Natural killer cell (primary cell): ENCODE measurements at regions not wholly inside any gene's neighbourhood (a gene's known extent, or its start where the extent isn't known, plus 50 kb on each side); places are given as distances from the start of the nearest gene placed in this dataset.

Source experiments
- ATAC-seq, 3 donors: fragments of 150-1000 bp in 2 of 3; fragments of 200-7000 bp in 1 of 3; cut with Tn5 transposase; 1 replicate in 1 of 3; 2 replicates in 2 of 3; pipeline ENCODE4 v1.10.0; 2021; ENCODE audit warnings: mild to moderate bottlenecking in 2 of 3, moderate library complexity in 2 of 3
- DNase-seq, 2 donors: peaks; one replicate each; pipeline versions ENCODE4 v3.0.0 to v3.0.0-alpha.2; 2013 to 2021; ENCODE audit warnings: mixed read lengths in 1 of 2
- H3K27ac ChIP-seq: one replicate; pipeline ENCODE4 v1.5.1; 2013; ENCODE audit warnings: mild to moderate bottlenecking, low read length
- H3K27me3 ChIP-seq: one replicate; pipeline ENCODE4 v1.6.1; 2013; ENCODE audit warnings: low read length; ENCODE audit not compliant: control insufficient read depth, insufficient read depth
- H3K36me3 ChIP-seq: one replicate; pipeline ENCODE4 v1.6.1; 2013; ENCODE audit warnings: low read length; ENCODE audit not compliant: control insufficient read depth, insufficient read depth
- H3K4me1 ChIP-seq: one replicate; pipeline ENCODE4 v1.6.1; 2013; ENCODE audit warnings: low read length; ENCODE audit not compliant: control insufficient read depth, insufficient read depth
- H3K4me3 ChIP-seq: one replicate; pipeline ENCODE4 v1.5.1; 2013; ENCODE audit warnings: low read length
- H3K9me3 ChIP-seq: one replicate; pipeline ENCODE4 v1.6.1; 2013; ENCODE audit warnings: low read length; ENCODE audit not compliant: control insufficient read depth, insufficient read depth
- H3K27ac Mint-ChIP-seq, 2 donors: one replicate each; pipeline ENCODE4 v1.8.0; 2022; ENCODE audit warnings: mild to moderate bottlenecking in 2 of 2, mixed read lengths in 2 of 2, moderate library complexity in 1 of 2
- H3K27me3 Mint-ChIP-seq, 2 donors: one replicate each; pipeline ENCODE4 v1.8.0; 2022; ENCODE audit warnings: low read depth in 2 of 2, mixed read lengths in 2 of 2
- H3K36me3 Mint-ChIP-seq: one replicate; pipeline ENCODE4 v1.8.0; 2022; ENCODE audit warnings: mixed read lengths
- H3K4me1 Mint-ChIP-seq, 2 donors: one replicate each; pipeline ENCODE4 v1.8.0; 2022; ENCODE audit warnings: mixed read lengths in 2 of 2
- H3K4me3 Mint-ChIP-seq: one replicate; pipeline ENCODE4 v1.8.0; 2022; ENCODE audit warnings: mild to moderate bottlenecking, moderate library complexity, mixed read lengths
- H3K9me3 Mint-ChIP-seq, 2 donors: one replicate each; pipeline ENCODE4 v1.8.0; 2022; ENCODE audit warnings: mixed read lengths in 2 of 2
- WGBS: methylation state at CpG from one replicate; pipeline ENCODE4 v1.1.7; 2013; ENCODE audit warnings: missing lambda C conversion rate; ENCODE audit not compliant: insufficient coverage; 5-methylcytosine and 5-hydroxymethylcytosine counted together
- intact Hi-C: fragments of 100-400 bp; cut with micrococcal nuclease; formaldehyde crosslinking; loops from one replicate; pipeline ENCODE4 v1.14.2; 2022
- TF ChIP-seq, protein P1 (sequence below): fragments of 200-600 bp; IDR thresholded peaks from one replicate; pipeline ENCODE4 v1.8.0; 2022; ENCODE audit warnings: antibody characterized with exemption

DNA sequence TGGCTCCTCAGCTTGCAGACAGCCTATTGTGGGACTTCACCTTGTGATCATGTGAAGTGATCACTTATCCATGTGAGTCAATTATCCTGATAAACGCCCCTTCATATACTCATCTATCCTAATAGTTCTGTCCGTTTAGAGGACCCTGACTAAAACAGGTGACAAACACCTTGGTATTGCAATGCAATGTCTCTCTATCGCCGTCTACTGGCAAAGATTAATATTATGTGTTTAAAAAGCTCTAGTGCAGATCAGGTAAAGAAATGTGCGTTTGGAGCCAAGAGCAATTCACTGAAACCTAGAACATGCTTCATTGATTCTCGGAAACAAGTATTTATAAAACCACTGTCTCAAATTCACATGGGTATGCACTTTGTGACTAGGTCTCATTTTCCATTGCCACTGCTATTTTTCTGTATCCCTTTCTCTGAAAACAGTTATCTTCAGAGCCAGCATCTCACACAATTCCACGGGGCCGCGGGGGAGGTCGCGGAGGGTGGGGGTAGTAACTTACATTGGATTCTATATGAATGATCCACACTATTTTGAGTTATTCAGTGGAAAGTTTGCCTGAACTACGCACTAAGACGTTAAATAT lies 554.6 kb upstream of the NCAM2 start:
- Mint-ChIP-seq H3K4me1 (no peaks in the 10 kb centered on the region), H3K9me3 (no peaks in the 10 kb centered on the region), H3K27ac (no peak overlapping the region), H3K36me3 (no peaks in the 10 kb centered on the region), H3K27me3 (no peaks in the 10 kb centered on the region), H3K4me3 (no peak overlapping the region)
- no peaks in the 10 kb centered on the region for H3K36me3 ChIP-seq
- intact Hi-C loops = no loop called here
- TF ChIP-seq, protein P1, sequence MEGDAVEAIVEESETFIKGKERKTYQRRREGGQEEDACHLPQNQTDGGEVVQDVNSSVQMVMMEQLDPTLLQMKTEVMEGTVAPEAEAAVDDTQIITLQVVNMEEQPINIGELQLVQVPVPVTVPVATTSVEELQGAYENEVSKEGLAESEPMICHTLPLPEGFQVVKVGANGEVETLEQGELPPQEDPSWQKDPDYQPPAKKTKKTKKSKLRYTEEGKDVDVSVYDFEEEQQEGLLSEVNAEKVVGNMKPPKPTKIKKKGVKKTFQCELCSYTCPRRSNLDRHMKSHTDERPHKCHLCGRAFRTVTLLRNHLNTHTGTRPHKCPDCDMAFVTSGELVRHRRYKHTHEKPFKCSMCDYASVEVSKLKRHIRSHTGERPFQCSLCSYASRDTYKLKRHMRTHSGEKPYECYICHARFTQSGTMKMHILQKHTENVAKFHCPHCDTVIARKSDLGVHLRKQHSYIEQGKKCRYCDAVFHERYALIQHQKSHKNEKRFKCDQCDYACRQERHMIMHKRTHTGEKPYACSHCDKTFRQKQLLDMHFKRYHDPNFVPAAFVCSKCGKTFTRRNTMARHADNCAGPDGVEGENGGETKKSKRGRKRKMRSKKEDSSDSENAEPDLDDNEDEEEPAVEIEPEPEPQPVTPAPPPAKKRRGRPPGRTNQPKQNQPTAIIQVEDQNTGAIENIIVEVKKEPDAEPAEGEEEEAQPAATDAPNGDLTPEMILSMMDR = no peak
- no peaks in the 10 kb centered on the region for H3K4me1 ChIP-seq
- DNase-seq (no peak), ATAC-seq (no peak)
- no peaks in the 10 kb centered on the region for H3K9me3 ChIP-seq
- no peak overlapping the region for H3K27ac ChIP-seq
- H3K4me3 ChIP-seq = no peak overlapping the region
- no peaks in the 10 kb centered on the region for H3K27me3 ChIP-seq
- 64% methylated on average over 8 of the region's 13 CpGs for WGBS

DNA sequence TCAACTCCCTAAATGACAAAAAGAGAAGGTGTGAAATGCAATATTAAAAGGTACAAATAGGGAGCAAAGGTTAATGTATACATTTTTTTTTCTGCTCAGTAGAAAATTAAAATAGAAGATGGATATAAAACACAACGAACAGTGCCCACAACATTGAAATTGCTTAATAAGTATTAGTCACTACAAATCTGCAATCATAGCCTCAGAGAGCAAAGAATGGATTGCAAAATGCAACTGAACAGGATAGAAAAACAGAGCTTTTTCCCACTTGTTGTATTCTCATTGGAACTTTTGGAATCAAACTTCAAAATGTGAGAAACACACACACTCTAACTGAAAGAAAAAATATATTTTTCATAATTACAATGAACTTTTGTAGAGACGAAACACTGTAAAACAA lies 552.2 kb upstream of the NCAM2 start:
- DNase-seq (no peak), ATAC-seq (no peak)
- TF ChIP-seq, protein P1 = no peak
- intact Hi-C loops = no loop called here
- whole genome bisulfite sequencing = 72% methylated on average over 2 of the region's 2 CpGs
- Histone ChIP-seq H3K27me3 (no peaks in the 10 kb centered on the region), H3K27ac (no peak overlapping the region), H3K36me3 (no peaks in the 10 kb centered on the region), H3K4me3 (no peak overlapping the region), H3K4me1 (no peaks in the 10 kb centered on the region), H3K9me3 (no peaks in the 10 kb centered on the region)
- Mint-ChIP-seq H3K27me3 (no peaks in the 10 kb centered on the region), H3K9me3 (no peaks in the 10 kb centered on the region), H3K36me3 (no peaks in the 10 kb centered on the region), H3K4me1 (no peaks in the 10 kb centered on the region), H3K4me3 (no peak overlapping the region), H3K27ac (no peak overlapping the region)

DNA sequence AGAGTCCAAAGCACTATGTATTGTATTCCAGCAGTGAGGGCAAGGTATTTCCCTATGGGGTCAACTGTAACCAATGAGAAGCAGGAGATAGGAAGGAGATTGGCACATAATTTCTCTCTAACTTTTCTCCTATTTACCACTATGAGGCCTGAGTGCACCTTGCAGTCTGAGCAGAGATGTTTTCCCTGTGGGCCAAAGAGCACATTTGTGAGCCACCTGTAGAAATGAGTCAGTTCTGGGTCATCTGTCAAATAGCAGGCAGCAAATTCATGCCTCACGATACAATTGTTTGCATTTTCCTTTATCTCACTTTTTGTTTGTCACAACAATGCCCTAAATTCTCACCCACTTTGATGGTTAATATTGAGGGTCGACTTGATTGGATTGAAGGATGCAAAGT lies 547.2 kb upstream of the NCAM2 start:
- H3K36me3 ChIP-seq = no peaks in the 10 kb centered on the region
- WGBS = 65% methylated on average over 2 of the region's 2 CpGs
- Mint-ChIP-seq H3K27me3 (no peaks in the 10 kb centered on the region), H3K4me1 (no peaks in the 10 kb centered on the region), H3K4me3 (no peak overlapping the region), H3K9me3 (peaks cover 2 to 3% of the 10 kb centered on the region in 2 donors), H3K36me3 (no peaks in the 10 kb centered on the region), H3K27ac (no peak overlapping the region)
- TF ChIP-seq, protein P1 = no peak
- DNase-seq (no peak), ATAC-seq (no peak)
- no peak overlapping the region for H3K4me3 ChIP-seq
- H3K27me3 ChIP-seq = no peaks in the 10 kb centered on the region
- H3K9me3 ChIP-seq = no peaks in the 10 kb centered on the region
- H3K4me1 ChIP-seq = no peaks in the 10 kb centered on the region
- intact Hi-C loops = no loop called here
- H3K27ac ChIP-seq = no peak overlapping the region

DNA sequence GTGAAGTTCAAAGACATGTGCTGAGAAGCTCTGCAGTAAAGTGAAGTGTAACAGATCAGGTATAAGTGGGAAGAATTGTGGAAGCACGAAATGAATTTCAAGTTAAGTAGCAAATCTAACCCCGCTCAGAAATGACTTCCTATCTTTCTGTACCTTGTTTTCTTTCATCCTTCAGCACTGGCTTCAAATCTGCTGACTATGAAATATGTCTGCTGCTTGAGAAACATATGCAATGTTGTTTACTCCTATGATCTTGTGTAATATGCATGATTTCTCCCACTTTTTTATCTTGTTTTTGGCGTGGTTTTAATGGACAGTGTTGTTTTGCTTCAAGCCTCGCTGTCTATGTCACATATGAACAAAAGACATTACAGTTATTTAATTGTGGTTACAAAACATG lies 545.3 kb upstream of the NCAM2 start:
- no peaks in the 10 kb centered on the region for H3K36me3 ChIP-seq
- no peaks in the 10 kb centered on the region for H3K27me3 ChIP-seq
- Mint-ChIP-seq H3K4me3 (no peak overlapping the region), H3K36me3 (no peaks in the 10 kb centered on the region), H3K4me1 (no peaks in the 10 kb centered on the region), H3K9me3 (peaks cover 3 to 4% of the 10 kb centered on the region in 2 donors), H3K27me3 (no peaks in the 10 kb centered on the region), H3K27ac (no peak overlapping the region)
- intact Hi-C loops = no loop called here
- DNase-seq (no peak), ATAC-seq (no peak)
- 94% methylated on average over 2 of the region's 4 CpGs for WGBS
- no peak overlapping the region for H3K4me3 ChIP-seq
- H3K9me3 ChIP-seq = no peaks in the 10 kb centered on the region
- H3K27ac ChIP-seq = no peak overlapping the region
- H3K4me1 ChIP-seq = no peaks in the 10 kb centered on the region
- TF ChIP-seq, protein P1 = no peak
